GM21619 (cell line): ENCODE measurements at regions not wholly inside any gene's neighbourhood (a gene's known extent, or its start where the extent isn't known, plus 50 kb on each side); places are given as distances from the start of the nearest gene placed in this dataset.

Experiments used
- ATAC-seq: cut with Tn5 transposase; IDR thresholded peaks from one replicate; pipeline ENCODE4 v1.9.1; 2021; ENCODE audit not compliant: unreplicated experiment

GRCh38 chr5:126357585-126358342 lies 65.4 kb upstream of the GRAMD2B start:
- ATAC-seq: no peak

GRCh38 chr5:126358525-126358924 lies 64.7 kb upstream of the GRAMD2B start:
- ATAC-seq: peak; percentile 87

GRCh38 chr5:126359884-126360283 lies 63.3 kb upstream of the GRAMD2B start:
- no peak for ATAC-seq

GRCh38 chr5:126360467-126360866 lies 62.7 kb upstream of the GRAMD2B start:
- ATAC-seq: no peak

- ATAC-seq: no peak
These were observed 59.6 kb upstream of the GRAMD2B start for GRCh38 chr5:126363658-126364057.

GRCh38 chr5:126364206-126364902 lies 58.9 kb upstream of the GRAMD2B start:
- no peak for ATAC-seq

- ATAC-seq: no peak
These were observed 57.6 kb upstream of the GRAMD2B start for GRCh38 chr5:126365446-126366198.

GRCh38 chr5:126366199-126366560 lies 57.0 kb upstream of the GRAMD2B start:
- no peak for ATAC-seq

- ATAC-seq: no peak
These were observed 54.9 kb upstream of the GRAMD2B start for GRCh38 chr5:126368239-126368812.

- ATAC-seq: no peak
These were observed 54.1 kb upstream of the GRAMD2B start for GRCh38 chr5:126369083-126369482.

GRCh38 chr5:126369995-126370731 lies 53.0 kb upstream of the GRAMD2B start:
- no peak for ATAC-seq

GRCh38 chr5:126370796-126371718 lies 52.2 kb upstream of the GRAMD2B start:
- no peak for ATAC-seq

GRCh38 chr5:126373375-126374108 lies 49.7 kb upstream of the GRAMD2B start:
- no peak for ATAC-seq
